HG02943 (cell line): ENCODE measurements at regions not wholly inside any gene's neighbourhood (a gene's known extent, or its start where the extent isn't known, plus 50 kb on each side); places are given as distances from the start of the nearest gene placed in this dataset.
"Not testable (repeated sequence)": the region's sequence is repeated elsewhere in the genome, so short reads cannot be mapped to it uniquely, and the experiment has no call there.

Source experiments
- ATAC-seq: cut with Tn5 transposase; IDR thresholded peaks from one replicate; pipeline ENCODE4 v1.9.1; 2021; ENCODE audit warnings: mild to moderate bottlenecking, low read depth, moderate library complexity; ENCODE audit not compliant: unreplicated experiment

DNA sequence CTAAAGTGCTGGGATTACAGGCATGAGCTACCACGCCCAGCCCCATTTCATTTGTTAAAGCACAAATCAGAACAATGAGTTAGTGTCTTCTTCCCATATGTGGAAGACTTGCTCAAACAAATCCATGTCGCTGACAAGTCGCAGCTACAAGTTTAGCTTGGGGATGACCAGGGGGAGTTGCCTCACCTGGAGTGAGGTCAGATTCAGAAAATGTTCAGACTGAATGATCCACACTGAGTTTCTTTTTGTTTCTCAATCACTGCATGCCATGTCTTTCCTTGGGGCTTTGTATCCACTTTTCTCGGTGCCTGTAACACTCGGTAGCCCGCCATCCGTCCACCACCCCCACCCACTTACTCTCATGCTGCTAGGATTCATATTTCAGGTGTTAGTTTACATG lies 437.3 kb upstream of the DYNLRB2 start:
- ATAC-seq, result no peak

DNA sequence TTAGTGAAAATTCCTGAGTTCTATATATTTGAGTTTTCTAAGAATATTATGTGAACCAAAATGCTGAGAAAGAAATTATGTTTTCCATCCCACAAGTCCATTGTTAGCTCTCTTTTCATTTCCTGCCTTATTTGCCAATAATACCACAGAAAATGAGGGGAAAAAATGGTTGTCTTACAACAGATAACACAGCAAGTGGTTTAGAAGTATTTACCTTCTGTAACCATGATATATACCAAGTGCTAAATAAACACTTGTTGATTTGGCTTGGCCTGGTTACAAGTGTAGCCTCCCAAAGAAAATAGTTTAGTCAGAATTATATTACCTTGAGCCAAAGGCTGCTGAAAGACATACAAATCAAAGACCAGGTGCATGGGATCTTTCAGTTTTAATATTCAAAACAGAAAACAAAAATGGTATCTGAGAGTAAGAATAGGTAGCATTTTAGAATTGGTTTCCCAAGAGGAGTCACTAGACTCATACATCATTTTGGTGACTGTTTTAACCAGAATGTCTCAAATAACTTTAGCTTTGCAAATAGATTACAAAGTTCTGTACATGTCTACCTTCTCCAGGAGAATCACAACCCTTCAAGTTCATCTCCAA lies 439.8 kb upstream of the DYNLRB2 start:
- ATAC-seq, result no peak

DNA sequence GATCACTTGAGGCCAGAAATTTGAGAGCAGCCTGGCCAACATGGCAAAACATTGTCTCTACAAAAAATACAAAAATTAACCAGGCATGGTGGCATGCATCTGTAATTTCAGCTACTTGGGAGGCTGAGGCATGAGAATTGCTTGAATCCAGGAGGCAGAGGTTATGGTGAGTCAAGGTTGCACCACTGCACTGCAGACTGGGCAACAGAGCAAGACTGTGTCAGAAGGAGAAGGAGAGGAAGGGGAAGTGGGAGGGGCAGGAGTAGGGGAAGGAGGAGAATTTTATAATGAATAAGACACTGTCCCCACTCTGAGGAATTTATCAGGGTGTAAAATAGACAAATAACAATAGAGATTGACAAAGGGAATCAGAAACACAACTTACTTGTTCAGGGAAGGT lies 440.6 kb upstream of the DYNLRB2 start:
- no peak for ATAC-seq

DNA sequence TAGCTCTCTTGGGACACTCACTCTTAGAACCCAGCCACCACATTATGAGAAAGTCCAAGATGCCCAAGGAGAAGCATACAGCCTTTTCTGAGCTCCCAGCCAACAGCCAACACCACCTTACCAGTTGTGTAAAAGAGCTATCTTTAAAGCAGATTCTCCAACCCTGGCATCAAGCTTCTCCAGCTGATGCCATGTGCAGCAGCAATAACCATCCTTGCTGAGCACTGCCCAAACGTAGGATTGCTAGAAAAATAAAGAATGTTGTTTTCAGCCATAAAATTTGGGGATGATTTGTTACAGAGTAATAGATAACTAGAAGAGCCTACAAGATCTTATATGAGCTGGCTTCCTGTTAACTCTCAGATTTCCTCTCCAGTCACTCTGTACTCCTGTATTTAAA lies 443.7 kb upstream of the DYNLRB2 start:
- no peak for ATAC-seq

DNA sequence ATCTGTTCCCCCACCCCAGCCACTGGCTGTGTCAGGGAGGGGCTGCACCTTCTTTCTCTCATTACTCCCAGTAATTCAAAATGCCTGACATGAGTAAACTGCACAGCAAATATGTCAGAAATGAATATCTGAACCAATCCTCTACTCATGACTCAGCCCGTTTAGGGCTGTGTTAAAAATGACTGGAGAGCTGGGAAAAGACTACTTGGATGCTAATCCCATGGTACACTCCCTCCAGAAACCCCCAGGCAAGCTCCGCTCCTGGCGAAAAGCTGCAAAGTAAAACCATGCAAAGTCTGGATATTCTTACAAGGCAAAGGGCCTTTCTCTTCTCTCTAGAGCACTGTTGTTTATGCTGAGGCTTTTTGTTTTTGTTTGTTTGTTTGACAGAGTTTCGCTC lies 448.1 kb upstream of the DYNLRB2 start:
- ATAC-seq, result no peak

DNA sequence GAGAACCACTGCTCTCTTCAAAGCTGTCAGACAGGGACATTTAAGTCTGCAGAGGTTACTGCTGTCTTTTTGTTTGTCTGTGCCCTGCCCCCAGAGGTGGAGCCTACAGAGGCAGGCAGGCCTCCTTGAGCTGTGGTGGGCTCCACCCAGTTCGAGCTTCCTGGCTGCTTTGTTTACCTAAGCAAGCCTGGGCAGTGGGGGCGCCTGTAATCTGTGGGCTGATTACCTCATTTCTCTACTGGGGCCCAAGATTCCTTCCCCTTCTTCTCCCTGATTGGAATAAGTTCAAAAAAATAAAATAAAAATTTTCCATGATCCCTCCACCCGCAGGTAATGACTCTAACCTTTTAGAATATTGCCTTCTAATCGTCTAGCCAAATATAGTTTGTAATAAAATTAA lies 449.3 kb upstream of the DYNLRB2 start:
- not testable (repeated sequence) for ATAC-seq

DNA sequence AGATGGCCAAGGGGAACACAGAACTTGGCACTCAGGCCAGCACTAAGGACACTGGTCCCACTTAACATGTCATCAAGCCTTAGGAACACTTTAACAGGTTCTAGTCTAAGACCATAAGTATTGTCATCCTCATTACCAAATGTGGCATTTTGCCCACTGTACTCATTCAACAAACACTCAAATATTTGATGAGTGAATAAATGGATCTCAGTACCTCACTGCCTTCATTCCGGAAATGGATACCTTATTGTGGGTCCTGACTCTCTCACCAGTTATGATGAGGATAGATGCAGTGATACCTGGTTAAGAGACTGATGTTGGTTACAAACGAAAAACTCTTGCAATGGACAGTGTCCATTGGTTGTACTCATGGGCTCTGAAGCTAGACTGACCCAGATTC lies 455.2 kb upstream of the DYNLRB2 start:
- ATAC-seq, result no peak

DNA sequence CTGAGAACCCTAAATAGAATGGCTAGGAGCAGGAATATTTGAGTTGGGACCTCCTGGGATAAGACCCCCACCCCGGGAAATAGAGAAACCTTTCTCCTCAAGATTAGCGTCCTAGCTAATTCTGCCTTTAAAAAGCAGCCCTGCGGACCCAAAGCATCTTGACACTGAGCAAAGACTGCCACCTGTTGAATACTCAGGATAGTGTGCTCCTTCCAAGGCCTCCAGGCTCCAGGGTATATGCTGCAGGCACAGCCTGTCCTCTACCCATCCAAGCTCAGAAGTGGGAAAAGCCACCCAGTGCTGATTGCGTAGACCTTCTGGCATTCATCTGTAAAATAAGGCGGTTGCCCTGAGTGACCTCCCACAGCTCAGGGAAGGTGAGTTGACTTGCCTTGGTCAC lies 456.2 kb upstream of the DYNLRB2 start:
- ATAC-seq, result no peak

DNA sequence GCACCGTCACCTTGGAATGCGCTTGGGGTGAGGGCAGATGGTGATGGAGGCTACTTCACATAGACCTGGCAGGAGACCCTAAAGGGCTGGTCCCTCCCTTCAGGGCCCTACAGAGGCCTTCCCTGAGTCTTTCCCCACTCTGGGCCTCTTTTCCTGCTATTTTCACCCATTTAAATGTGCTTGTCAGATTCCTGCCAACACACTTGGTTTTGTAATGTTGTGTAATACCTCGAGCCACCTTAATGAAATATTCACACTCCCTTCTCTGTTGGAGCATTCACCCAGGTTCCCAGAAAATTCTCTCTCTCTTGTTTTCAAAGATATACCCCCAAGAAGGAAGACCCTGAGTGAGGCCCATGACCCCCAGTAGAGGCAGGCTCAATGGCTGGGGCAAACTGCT lies 456.6 kb upstream of the DYNLRB2 start:
- ATAC-seq, result no peak

DNA sequence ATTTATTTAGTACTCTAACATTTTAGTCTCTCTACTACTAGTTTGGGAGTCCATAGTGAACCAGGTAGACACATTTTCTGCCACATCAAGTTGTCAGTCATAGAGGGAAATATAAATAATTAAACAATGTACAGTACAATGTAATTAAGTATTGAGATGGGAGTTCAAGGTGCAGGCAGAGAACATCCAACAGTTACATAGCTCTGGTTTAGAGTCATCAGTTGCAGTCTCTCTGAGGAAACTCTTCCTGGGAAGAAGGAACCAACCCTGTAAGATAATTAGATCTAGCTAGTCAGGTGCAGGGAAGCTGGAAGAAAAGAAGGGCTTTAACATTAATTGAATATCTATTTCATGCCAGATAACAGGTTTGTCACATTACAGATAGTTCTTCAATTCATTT lies 457.9 kb upstream of the DYNLRB2 start:
- no peak for ATAC-seq

DNA sequence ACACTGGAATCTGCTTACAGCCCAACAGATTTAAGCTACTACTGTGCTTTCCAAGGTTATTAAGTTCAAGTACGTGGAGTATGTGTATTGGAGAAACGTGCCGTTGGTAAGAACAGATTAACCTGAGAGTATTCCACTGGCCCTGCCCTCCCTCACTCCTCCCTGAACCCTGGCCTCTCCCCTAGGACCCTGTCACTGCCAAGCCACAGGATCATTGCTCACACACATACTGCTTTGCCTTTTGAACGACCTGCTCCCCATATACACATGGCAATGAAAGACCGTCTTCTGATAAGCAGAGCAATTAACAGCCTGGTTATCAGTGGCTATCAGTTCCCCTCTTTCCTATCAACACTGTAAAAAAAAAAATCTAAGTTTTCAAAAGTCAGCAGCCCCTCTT lies 458.9 kb upstream of the DYNLRB2 start:
- ATAC-seq, result no peak

DNA sequence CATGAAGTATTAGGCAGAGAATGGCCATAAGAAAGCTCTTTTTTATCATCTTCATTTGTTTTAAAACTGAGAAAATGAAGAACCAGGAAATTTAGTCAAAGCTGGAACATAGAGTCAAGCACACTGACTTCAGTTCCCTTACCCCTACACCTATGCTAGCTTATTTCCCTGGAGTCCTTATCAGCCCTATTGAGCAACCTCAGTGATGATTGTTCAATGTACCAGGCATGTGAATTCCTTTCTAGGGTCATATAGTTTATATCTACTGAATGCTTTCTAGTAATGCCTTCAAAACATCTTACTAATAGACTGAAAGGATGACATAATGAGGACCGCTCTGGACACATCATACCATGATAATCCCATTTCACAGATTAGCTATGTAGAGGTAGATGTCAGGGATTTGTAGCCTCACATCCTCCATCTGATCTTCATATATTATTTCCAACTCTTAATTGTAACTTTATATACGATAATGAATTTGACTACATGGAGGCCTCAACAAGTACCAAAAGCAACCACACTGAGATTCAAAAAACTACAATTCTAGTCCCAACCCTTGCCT lies 460.4 kb upstream of the DYNLRB2 start:
- no peak for ATAC-seq

DNA sequence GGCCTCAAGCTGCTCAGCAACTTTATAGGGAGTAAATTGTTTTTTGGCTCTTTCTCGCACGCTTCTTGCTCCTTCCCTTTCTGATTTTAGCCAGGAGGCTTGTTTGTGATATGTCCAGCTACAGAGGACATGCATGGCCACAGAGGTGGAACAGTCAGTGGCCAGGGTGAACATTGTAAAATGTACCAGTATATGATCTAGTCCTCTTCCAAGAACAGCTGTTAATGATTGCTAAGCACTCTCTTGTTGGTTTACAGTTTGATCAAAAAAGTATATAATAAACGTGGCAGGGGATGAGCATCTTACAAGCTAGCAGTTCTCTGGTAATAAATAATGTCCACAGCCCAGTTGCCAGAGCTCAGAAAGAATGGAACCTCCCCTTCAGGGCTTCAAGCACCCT lies 461.7 kb upstream of the DYNLRB2 start:
- ATAC-seq, result no peak

DNA sequence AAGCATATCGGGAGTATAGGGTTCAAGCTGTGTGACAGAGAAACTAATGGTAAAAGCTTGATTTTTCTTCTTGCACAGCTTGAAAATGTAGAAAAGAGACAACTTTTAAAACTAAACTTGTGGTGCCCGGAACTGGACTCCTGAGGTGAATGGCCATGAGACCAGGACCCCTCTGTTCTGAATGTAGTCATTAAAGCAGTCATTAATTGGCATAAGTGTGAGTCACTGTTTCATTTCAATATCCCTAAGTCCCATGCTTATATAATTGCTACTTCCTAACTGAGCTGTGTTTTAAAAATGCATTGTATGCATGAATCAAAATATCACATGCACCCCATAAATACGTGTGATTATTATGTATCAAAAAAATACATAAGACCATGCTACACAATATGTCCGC lies 463.1 kb upstream of the DYNLRB2 start:
- no peak for ATAC-seq

DNA sequence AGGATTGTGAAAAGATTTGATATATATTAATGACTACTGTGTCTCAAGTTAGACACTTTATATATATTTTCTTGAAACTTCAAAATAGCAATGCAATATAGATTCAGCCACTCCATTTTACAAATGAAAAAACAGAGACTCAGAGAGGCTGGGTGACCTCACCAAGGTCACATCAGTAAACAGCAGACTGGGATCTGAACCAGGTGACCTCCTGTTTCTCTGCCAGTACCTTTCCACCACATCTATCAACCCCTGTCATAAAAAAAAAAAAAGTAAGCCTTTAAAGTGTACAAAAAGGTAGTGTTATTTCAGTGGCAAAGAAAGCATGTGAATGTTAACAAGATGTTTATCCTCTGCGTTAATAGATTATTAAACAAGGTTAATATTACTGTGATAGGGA lies 466.5 kb upstream of the DYNLRB2 start:
- no peak for ATAC-seq

DNA sequence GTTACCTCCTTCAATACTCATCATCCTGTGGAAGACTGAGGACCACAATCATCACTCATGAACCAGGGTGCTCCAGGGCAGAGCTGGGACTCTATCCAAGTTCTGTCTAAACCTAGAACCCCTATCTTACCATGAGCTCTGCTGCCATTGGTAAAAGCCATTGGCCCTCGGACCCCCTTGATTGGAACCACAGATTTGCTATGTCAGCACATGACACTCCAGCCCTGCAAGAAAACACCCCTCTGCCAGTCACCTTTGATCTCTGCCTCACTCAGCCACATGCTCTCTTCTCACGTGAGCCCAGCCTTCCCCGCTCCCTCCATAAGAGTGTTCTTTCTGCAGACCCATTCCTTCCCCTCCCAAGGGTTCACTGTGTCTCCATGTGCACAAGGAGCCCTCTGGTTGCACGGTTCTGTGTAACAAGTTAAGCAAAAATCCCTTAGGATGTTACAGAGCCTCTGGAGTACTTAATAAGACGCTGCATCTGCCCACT lies 468.8 kb upstream of the DYNLRB2 start:
- no peak for ATAC-seq

DNA sequence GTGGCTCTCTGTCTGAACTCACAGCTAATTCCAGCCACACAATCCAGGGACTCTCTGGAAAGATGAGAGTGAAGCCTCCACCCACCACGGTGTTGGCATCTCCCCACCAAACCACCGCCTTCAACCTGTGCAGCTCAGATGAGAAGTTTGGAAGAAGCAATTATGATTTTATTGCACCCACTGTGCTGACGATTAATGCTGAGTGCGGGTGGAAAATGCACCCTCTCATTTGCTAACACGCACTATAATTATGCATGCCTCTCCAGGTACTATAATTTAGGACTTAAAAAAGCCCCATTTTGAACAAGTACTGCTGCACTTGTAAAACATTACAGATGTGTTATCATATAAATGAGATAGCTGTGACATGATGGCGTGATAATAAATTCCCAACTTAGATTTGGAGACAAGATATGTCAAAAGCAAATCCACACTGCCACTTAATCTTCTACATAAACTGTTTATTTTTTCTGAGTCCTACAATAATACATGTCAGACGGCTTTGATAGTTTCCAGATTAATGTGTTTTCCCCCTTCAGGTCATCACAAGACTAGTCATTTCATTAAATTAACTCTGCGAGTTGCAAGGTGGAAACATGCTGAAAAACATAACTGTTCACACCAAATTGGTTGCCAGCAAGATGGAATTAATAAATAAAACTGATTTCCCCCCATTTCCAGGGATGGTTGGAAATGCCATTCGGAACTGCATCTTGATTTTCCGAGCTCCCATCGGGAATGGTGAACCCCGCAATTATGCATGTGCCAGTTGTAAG lies 466.5 kb upstream of the MAF start:
- ATAC-seq, result no peak

DNA sequence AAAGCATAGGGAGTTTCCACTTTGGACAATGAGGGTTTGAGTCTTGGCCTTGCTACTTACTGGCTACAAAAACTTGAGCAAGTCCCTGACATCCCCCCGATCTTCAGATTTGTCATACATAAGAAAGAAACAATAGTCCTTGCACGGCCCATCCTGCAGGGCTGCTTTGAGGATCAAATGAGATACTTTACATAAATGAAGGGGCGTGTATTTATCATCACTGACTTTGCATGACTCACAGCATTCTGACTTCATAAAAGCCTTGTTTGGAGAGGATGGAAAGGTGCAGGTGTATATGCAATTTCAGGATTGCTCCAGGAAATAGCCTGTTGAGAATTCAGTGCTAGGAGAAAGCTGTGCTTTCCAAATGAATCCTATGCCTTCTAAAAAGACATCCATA lies 465.0 kb upstream of the MAF start:
- ATAC-seq, result no peak

DNA sequence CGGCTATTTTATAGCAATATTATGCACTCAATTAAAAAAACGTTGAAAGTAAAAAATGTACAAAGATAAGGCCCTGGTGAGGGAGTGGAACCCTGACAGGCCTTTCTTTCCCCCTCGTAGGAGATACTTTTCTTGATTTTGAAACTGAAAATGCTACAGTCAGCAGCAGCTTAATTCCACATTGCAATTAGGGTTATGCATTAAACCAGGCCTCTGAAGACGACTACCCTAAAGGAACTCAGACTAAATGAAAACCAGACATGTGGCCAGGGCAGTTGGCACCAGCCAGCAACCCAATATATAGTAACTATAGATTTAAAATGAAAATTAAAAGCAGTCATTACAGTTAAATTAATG lies 463.2 kb upstream of the MAF start:
- ATAC-seq, result no peak

DNA sequence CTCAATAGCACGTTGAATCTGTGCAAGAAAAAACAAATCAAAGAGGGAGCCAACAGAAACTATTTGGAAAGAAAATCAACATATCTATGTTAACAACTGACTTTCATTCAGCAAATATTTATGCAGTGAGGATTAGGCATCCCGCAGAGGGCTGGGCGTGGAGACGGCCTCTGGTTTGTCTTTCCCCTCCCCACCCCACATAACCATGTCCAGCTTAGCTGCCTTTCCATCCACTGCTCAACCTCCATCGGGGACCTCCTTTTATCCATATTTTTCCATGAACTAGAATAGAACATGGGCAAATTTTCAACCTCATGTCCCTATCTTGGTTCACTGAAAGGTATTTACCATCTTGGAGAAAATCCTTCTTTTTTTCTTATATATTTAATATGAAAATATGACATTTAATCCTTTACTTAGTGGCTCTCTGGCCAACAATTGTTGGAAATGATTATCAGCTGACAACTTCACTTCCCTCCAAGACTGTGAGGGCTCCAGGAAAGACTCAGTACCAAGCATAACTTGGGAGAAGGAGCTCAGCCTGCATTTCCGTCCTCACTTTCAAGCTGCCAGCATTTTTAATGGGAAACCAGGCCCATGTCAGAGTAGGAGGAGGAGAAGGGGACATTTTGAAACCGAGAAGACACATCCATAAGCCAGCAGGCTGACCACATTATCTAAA lies 462.6 kb upstream of the MAF start:
- ATAC-seq, result no peak

DNA sequence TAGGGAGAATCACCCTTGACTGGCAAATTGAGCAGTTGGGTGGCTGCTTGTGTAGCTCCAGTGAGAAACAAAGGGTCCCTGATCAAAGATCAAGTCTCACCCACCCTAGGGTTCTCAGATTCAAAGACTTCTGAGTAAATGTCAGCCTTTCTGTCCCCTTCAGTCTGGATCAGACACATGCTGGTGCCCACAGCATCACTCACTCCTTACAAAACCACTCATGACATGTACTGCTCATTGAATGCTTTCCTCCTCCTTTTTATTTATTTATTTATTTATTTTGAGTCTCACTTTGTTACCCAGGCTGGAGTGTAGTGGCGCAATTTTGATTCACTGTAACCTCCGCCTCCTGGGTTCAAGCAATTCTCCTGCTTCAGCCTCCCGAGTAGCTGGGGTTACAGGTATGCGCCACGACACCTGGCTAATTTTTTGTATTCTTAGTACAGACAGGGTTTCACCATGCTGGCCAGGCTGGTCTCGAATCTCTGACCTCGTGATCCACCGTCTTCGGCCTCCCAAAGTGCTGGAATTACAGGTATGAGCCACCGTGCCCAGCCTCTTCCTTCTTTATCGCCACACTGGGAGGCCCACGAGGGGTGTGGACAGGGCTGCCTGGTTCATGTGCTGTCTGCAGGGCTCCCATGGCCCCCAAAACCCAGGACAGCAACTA lies 462.0 kb upstream of the MAF start:
- ATAC-seq, result no peak
